Left lung (tissue), 4 donors: ENCODE measurements at regions not wholly inside any gene's neighbourhood (a gene's known extent, or its start where the extent isn't known, plus 50 kb on each side); places are given as distances from the start of the nearest gene placed in this dataset.
A peak's percentile ranks its signal among the peaks of the same experiment; 100 is the strongest.

Experiments
- ATAC-seq: fragments of 200-7000 bp; cut with Tn5 transposase; one replicate; pipeline ENCODE4 v1.9.1; 2020; ENCODE audit warnings: moderate library complexity
- DNase-seq, 4 donors: peaks; one replicate each; pipeline ENCODE4 v3.0.0-alpha.2; 2013 to 2020
- H3K27ac ChIP-seq, 2 donors: fragments of 200-600 bp; sonication (generic) in 1 of 2; one replicate each; pipeline versions ENCODE4 v1.5.0 to v1.8.0; 2020 to 2021
- H3K27me3 ChIP-seq, 2 donors: fragments of 200-600 bp; sonication (generic) in 1 of 2; one replicate each; pipeline versions ENCODE4 v1.5.0 to v1.8.0; 2020 to 2021
- H3K36me3 ChIP-seq, 2 donors: fragments of 200-600 bp; sonication (generic) in 1 of 2; one replicate each; pipeline versions ENCODE4 v1.5.0 to v1.8.0; 2020 to 2021
- H3K4me1 ChIP-seq, 2 donors: fragments of 200-600 bp; one replicate each; pipeline ENCODE4 v1.8.0; 2021
- H3K4me3 ChIP-seq, 2 donors: fragments of 200-600 bp; sonication (generic) in 1 of 2; one replicate each; pipeline versions ENCODE4 v1.5.0 to v1.8.0; 2020 to 2021; ENCODE audit warnings: mild to moderate bottlenecking in 1 of 2
- H3K9me3 ChIP-seq, 2 donors: fragments of 200-600 bp; sonication (generic) in 1 of 2; one replicate each; pipeline versions ENCODE4 v1.5.0 to v1.8.0; 2020 to 2021
- CTCF ChIP-seq, 2 donors: fragments of 200-600 bp; sonication (generic) in 1 of 2; IDR thresholded peaks; one replicate each; pipeline versions ENCODE4 v1.5.0 to v1.8.0; 2021; ENCODE audit warnings: antibody characterized with exemption in 2 of 2
- intact Hi-C, 2 donors: fragments of 100-400 bp; cut with DNase I; formaldehyde crosslinking; loops; one replicate each; pipeline versions ENCODE4 v1.11.2 to v1.14.2; 2022
- donor health status: DM: no; HTN: yes; CAD: no.
- donor health status: DM: no; HTN: no; CAD: no.

- DNase-seq (no peak), ATAC-seq (no peak)
- Histone ChIP-seq H3K4me1 (no peaks in the 10 kb centered on the region), H3K36me3 (no peaks in the 10 kb centered on the region), H3K4me3 (no peak overlapping the region), H3K9me3 (peaks cover 0 to 24% of the 10 kb centered on the region in 2 donors), H3K27me3 (no peaks in the 10 kb centered on the region), H3K27ac (no peak overlapping the region)
- intact Hi-C loops, result no loop called here
- TF ChIP-seq CTCF (IDR thresholded peaks at IDR 0.05), result no peak
Measured at GRCh38 chr5:64110222-64110621, 55.4 kb upstream of the RNF180 start.

GRCh38 chr5:64108674-64109073, 57.0 kb upstream of the RNF180 start:
- no peak for DNase-seq
- Histone ChIP-seq H3K27ac (no peak overlapping the region), H3K36me3 (no peaks in the 10 kb centered on the region), H3K4me3 (no peak overlapping the region), H3K27me3 (no peaks in the 10 kb centered on the region), H3K9me3 (peaks cover 0 to 28% of the 10 kb centered on the region in 2 donors), H3K4me1 (no peaks in the 10 kb centered on the region)
- ATAC-seq, result no peak
- TF ChIP-seq CTCF (IDR thresholded peaks at IDR 0.05), result no peak
- intact Hi-C loops, result no loop called here

- no peaks in the 10 kb centered on the region for H3K27me3 ChIP-seq
- no peak overlapping the region for H3K4me3 ChIP-seq
- no peaks in the 10 kb centered on the region for H3K4me1 ChIP-seq
- H3K36me3 ChIP-seq, result no peaks in the 10 kb centered on the region
- DNase-seq (no peak), ATAC-seq (no peak)
- peaks cover 0 to 16% of the 10 kb centered on the region in 2 donors for H3K9me3 ChIP-seq
- intact Hi-C loops, result no loop called here
- no peak overlapping the region for H3K27ac ChIP-seq
- no peak for TF ChIP-seq CTCF (IDR thresholded peaks at IDR 0.05)
Measured at GRCh38 chr5:64100203-64100602, 65.4 kb upstream of the RNF180 start.

- no peaks in the 10 kb centered on the region for H3K36me3 ChIP-seq
- TF ChIP-seq CTCF (IDR thresholded peaks at IDR 0.05), result no peak
- DNase-seq, result no peak
- ATAC-seq, result no peak
- H3K9me3 ChIP-seq, result peaks cover 0 to 13% of the 10 kb centered on the region in 2 donors
- intact Hi-C loops, result no loop called here
- no peak overlapping the region for H3K4me3 ChIP-seq
- no peak overlapping the region for H3K27ac ChIP-seq
- H3K27me3 ChIP-seq, result no peaks in the 10 kb centered on the region
- H3K4me1 ChIP-seq, result no peaks in the 10 kb centered on the region
Measured at GRCh38 chr5:64096771-64097170, 68.9 kb upstream of the RNF180 start.

GRCh38 chr5:64077589-64077988, 88.1 kb upstream of the RNF180 start:
- Histone ChIP-seq H3K4me1 (no peaks in the 10 kb centered on the region), H3K36me3 (no peaks in the 10 kb centered on the region), H3K4me3 (no peak overlapping the region), H3K27me3 (no peaks in the 10 kb centered on the region), H3K9me3 (no peaks in the 10 kb centered on the region), H3K27ac (no peak overlapping the region)
- peak; percentile 25 for ATAC-seq
- intact Hi-C loops, result loop anchor here in 1 of 2 donors (10.0 kb wide), 1 partner anchor 127 kb away; no protein-coding TSS in a partner anchor
- no peak for TF ChIP-seq CTCF (IDR thresholded peaks at IDR 0.05)
- DNase-seq, result peak in 2 of 4 donors; percentile 39 to 43
